ENCODE measurements at regions not wholly inside any gene's neighbourhood (a gene's known extent, or its start where the extent isn't known, plus 50 kb on each side); places are given as distances from the start of the nearest gene placed in this dataset.

DNA sequence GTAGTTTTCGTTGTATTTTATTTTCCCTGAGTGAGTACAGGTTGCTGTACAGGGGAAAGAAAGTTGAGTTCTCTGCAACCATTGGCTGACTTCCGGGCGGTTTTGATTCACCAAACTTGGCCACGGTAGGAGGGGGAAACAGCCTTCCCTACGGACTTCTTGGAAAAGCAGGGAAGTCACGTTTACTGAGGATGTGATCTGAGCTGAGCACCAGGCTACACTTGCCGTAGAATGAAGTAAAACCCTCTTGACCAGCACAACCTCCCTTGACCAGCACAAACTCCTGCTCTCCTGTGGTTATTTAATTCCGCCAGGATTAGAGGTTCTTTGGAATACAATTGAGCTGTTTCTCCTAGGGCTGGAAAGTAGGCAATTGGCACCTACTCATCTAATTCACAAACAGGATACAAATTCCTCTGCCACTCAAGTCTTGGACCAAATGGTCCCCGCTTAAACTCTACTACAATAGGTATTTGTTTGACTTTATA is 242.0 kb upstream of the RBFOX1 start:
- Histone ChIP-seq H3K27me3 (peaks cover 0 to 62% (median 0%) of the 10 kb centered on the region in 9 donors), H3K27ac (no peak overlapping the region), H3K36me3 (no peaks in the 10 kb centered on the region), H3K4me3 (no peak overlapping the region), H3K9me3 (no peaks in the 10 kb centered on the region), H3K4me1 (no peaks in the 10 kb centered on the region)
- 17 to 31% (median 23%) methylated on average over 9 of the region's 9 CpGs for WGBS, 4 donors
- intact Hi-C loops (cut with DNase I), result no loop called here
- TF ChIP-seq POLR2A (IDR thresholded peaks at IDR 0.05), result no peak
- TF ChIP-seq, protein P1, sequence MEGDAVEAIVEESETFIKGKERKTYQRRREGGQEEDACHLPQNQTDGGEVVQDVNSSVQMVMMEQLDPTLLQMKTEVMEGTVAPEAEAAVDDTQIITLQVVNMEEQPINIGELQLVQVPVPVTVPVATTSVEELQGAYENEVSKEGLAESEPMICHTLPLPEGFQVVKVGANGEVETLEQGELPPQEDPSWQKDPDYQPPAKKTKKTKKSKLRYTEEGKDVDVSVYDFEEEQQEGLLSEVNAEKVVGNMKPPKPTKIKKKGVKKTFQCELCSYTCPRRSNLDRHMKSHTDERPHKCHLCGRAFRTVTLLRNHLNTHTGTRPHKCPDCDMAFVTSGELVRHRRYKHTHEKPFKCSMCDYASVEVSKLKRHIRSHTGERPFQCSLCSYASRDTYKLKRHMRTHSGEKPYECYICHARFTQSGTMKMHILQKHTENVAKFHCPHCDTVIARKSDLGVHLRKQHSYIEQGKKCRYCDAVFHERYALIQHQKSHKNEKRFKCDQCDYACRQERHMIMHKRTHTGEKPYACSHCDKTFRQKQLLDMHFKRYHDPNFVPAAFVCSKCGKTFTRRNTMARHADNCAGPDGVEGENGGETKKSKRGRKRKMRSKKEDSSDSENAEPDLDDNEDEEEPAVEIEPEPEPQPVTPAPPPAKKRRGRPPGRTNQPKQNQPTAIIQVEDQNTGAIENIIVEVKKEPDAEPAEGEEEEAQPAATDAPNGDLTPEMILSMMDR (IDR thresholded peaks at IDR 0.05), result no peak
- ATAC-seq (peak in 1 of 4 donors; percentile 49), DNase-seq (no peak)

DNA sequence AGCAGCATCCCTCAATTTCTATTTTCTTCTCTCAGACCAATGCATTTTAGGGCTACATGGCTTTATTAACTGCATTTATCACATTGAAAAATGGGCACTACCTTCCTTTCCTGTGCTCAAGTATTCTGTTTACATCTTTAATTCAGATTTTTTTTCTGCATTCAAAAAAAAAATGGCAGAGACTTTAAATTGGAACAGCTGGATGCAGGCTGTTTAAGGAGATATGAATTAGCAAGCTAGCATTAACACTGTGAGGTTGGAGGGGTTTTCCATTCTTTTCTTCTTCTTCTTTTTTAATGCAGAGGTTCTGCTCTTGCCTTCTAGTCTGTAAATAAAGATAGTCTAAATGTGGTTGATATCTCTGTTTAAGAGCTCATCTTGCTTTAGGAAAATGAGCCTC is 242.9 kb upstream of the RBFOX1 start:
- Histone ChIP-seq H3K27me3 (peaks cover 0 to 56% (median 0%) of the 10 kb centered on the region in 9 donors), H3K27ac (no peak overlapping the region), H3K9me3 (no peaks in the 10 kb centered on the region), H3K4me1 (no peaks in the 10 kb centered on the region), H3K36me3 (no peaks in the 10 kb centered on the region), H3K4me3 (no peak overlapping the region)
- ATAC-seq, result no peak
- intact Hi-C loops (cut with DNase I), result loop anchor here in 2 of 10 donors (10.0 kb wide), 1 partner anchor 1085 kb away; no protein-coding TSS in a partner anchor
- no peak for DNase-seq
- TF ChIP-seq, protein P1 (IDR thresholded peaks at IDR 0.05), result no peak
- no peak for TF ChIP-seq POLR2A (IDR thresholded peaks at IDR 0.05)

DNA sequence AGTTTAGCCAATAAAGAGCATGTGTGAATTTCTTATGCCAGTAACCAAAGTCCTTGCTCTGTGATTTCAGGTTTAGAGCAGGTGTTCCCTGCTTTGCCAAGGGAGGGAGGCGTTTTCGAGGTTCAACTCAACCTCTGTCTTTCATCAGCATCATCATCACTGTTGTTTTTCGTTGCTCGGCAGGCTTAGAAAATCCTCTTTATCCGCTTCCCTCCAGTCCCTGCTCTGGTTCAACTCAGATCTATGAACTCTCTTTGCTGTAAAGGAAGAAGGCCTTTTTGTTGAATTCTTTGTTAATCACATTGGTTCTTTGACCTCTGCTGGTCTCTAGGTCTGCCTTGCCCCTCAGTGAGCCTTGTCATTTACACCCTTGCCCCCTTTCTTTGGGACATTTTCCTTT is 243.9 kb upstream of the RBFOX1 start:
- no peak for ATAC-seq
- TF ChIP-seq, protein P1 (IDR thresholded peaks at IDR 0.05), result no peak
- TF ChIP-seq POLR2A (IDR thresholded peaks at IDR 0.05), result no peak
- Histone ChIP-seq H3K4me3 (no peak overlapping the region), H3K4me1 (no peaks in the 10 kb centered on the region), H3K36me3 (no peaks in the 10 kb centered on the region), H3K27ac (no peak overlapping the region), H3K9me3 (no peaks in the 10 kb centered on the region), H3K27me3 (peaks cover 0 to 59% (median 0%) of the 10 kb centered on the region in 9 donors)
- intact Hi-C loops (cut with DNase I), result loop anchor here in 2 of 10 donors (10.0 kb wide), 1 partner anchor 1086 kb away; no protein-coding TSS in a partner anchor
- 30 to 41% (median 30%) methylated on average over 5 of the region's 5 CpGs for whole genome bisulfite sequencing, 4 donors
- no peak for DNase-seq

DNA sequence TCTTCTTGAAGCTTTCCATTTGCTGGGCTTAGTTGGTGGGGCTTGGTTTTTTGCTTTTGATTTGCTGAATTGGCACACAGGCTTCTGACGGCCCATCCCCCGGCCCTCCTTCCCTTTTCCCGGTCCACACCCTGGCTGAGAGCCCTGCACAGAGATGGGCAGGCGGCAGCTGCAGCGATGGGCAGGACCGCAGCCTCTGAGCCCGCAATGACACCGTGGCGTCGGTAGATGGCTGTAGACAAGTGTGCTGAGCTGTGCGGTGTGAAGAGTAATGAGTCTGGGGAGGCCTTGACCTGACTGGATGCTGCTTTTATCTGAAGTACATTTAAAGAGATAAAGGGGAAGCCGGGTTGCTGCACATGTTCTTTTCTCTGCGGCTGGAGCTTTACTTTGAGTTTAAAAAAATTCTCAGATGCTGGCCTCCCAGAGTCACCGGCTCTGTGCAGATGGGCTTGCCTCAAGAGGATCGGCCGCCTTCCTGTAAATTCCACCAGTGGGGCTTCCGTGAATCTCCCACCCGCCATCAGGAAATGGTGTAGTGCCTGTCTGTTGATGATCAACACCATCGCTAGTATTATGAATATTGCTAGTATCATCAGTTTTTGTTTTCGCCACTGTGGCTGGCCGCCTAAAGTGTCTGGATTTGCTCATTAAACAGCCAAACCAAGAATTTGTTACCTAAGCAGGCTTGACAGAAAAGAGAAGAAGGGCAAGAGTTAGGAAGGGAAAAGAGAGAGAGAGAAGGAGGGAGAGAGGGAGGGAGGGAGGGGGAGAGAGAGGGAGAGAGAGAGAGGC is 245.6 kb upstream of the RBFOX1 start:
- Histone ChIP-seq H3K9me3 (no peaks in the 10 kb centered on the region), H3K4me1 (no peaks in the 10 kb centered on the region), H3K27ac (no peak overlapping the region), H3K27me3 (peaks cover 0 to 66% (median 0%) of the 10 kb centered on the region in 9 donors), H3K4me3 (peak overlapping the region in 2 of 12 donors; percentile 6 to 11), H3K36me3 (no peaks in the 10 kb centered on the region)
- no peak for TF ChIP-seq POLR2A (IDR thresholded peaks at IDR 0.05)
- TF ChIP-seq, protein P1 (IDR thresholded peaks at IDR 0.05), result peak in 11 of 12 donors; percentile 11 to 41 (median 27)
- 14 to 18% (median 15%) methylated on average over 21 of the region's 21 CpGs for WGBS, 4 donors
- intact Hi-C loops (cut with DNase I), result loop anchor here in 2 of 10 donors (10.0 kb wide), 1 partner anchor 1088 kb away; no protein-coding TSS in a partner anchor
- ATAC-seq, result peak in 3 of 4 donors; percentile 65 to 94 (median 83)
- peak; percentile 8 to 63 (median 48) for DNase-seq

All from heart left ventricle (tissue), 16 donors.